ENCODE measurements at regions not wholly inside any gene's neighbourhood (a gene's known extent, or its start where the extent isn't known, plus 50 kb on each side); places are given as distances from the start of the nearest gene placed in this dataset.

- ChIA-PET CTCF (interaction anchor here (1.4 kb wide), 2 partner anchors 13 to 15 kb away, joined by 3 to 4 read pairs; no protein-coding TSS in a partner anchor), POLR2A (no interaction called here)
- DNase-seq (ENCODE audit: extremely low spot score) = no peak
- TF ChIP-seq CTCF (IDR thresholded peaks at IDR 0.05; ENCODE audit: control extremely low read depth, extremely low read depth, low read depth, missing control alignments) = no peak
These were observed 138.4 kb upstream of the COL3A1 start for GRCh38 chr2:188835821-188836220.

- no peak for TF ChIP-seq CTCF (IDR thresholded peaks at IDR 0.05; ENCODE audit: control extremely low read depth, extremely low read depth, low read depth, missing control alignments)
- ChIA-PET POLR2A (no interaction called here), CTCF (no interaction called here)
- DNase-seq (ENCODE audit: extremely low spot score) = no peak
These were observed 128.5 kb upstream of the COL3A1 start for GRCh38 chr2:188845692-188846091.

GRCh38 chr2:188848887-188849435 lies 125.2 kb upstream of the COL3A1 start:
- ChIA-PET CTCF (interaction anchor here (1.2 kb wide), 1 partner anchor 13 kb away, joined by 3 read pairs; no protein-coding TSS in a partner anchor), POLR2A (no interaction called here)
- TF ChIP-seq CTCF (IDR thresholded peaks at IDR 0.05; ENCODE audit: control extremely low read depth, extremely low read depth, low read depth, missing control alignments) = no peak
- no peak for DNase-seq (ENCODE audit: extremely low spot score)

- no peak for TF ChIP-seq CTCF (IDR thresholded peaks at IDR 0.05; ENCODE audit: control extremely low read depth, extremely low read depth, low read depth, missing control alignments)
- POLR2A ChIA-PET = no interaction called here
- CTCF ChIA-PET = interaction anchor here (0.8 kb wide), 1 partner anchor 15 kb away, joined by 4 read pairs; no protein-coding TSS in a partner anchor
- DNase-seq (ENCODE audit: extremely low spot score) = no peak
These were observed 123.4 kb upstream of the COL3A1 start for GRCh38 chr2:188850786-188851185.

GRCh38 chr2:188851311-188851710 lies 122.9 kb upstream of the COL3A1 start:
- no peak for DNase-seq (ENCODE audit: extremely low spot score)
- POLR2A ChIA-PET = no interaction called here
- TF ChIP-seq CTCF (IDR thresholded peaks at IDR 0.05; ENCODE audit: control extremely low read depth, extremely low read depth, low read depth, missing control alignments) = no peak
- CTCF ChIA-PET = no interaction called here

GRCh38 chr2:188851826-188852225 lies 122.3 kb upstream of the COL3A1 start:
- no peak for DNase-seq (ENCODE audit: extremely low spot score)
- CTCF ChIA-PET = interaction anchor here (0.9 kb wide), 1 partner anchor 43 kb away, joined by 3 read pairs; no protein-coding TSS in a partner anchor
- TF ChIP-seq CTCF (IDR thresholded peaks at IDR 0.05; ENCODE audit: control extremely low read depth, extremely low read depth, low read depth, missing control alignments) = no peak
- POLR2A ChIA-PET = no interaction called here

Measured in GM10248 (cell line).